Endothelial cell of umbilical vein (primary cell): ENCODE measurements at regions not wholly inside any gene's neighbourhood (a gene's known extent, or its start where the extent isn't known, plus 50 kb on each side); places are given as distances from the start of the nearest gene placed in this dataset.

ENCODE experiments used
- BruUV-seq: library from RNA; stranded (reverse); fragments of 400-500 nt; replicated peaks from 2 replicates; lab custom pipeline; 2021; lab: Mats Ljungman, UMichigan
- CTCF ChIA-PET: fragments of 300-600, 350-600 bp; sonication (Branson Sonifier 250); formaldehyde crosslinking; loops from one replicate; lab custom pipeline; 2021; ENCODE audit warnings: antibody characterized with exemption, inconsistent platforms; lab: Charles Lee
- POLR2A ChIA-PET: fragments of 300-600, 350-600 bp; sonication (Branson Sonifier 250); formaldehyde crosslinking; loops from one replicate; lab custom pipeline; 2021; ENCODE audit warnings: antibody characterized with exemption, inconsistent platforms; lab: Charles Lee
- DNase-seq: peaks from one replicate; pipeline ENCODE4 v3.0.0-alpha.2; 2011; ENCODE audit warnings: low read depth, low spot score
- FAIRE-seq: peaks from 2 replicates; lab custom pipeline; 2011; peaks lifted over from hg19 to GRCh38; lab: Jason Lieb, UNC
- H2AFZ ChIP-seq: 2 replicates; pipeline ENCODE4 v1.6.0; 2012; ENCODE audit warnings: low read depth, low read length, control low read depth, inconsistent platforms
- H3K27ac ChIP-seq: 2 replicates; pipeline ENCODE4 v1.5.1; 2011; ENCODE audit warnings: low read depth, mild to moderate bottlenecking, control low read depth, low read length, moderate library complexity; ENCODE audit not compliant: insufficient read depth
- H3K27me3 ChIP-seq, 2 experiments: 2 replicates each; pipeline versions ENCODE4 v1.6.0 to v1.6.1; 2011; ENCODE audit warnings: low read length in 2 of 2, mixed read lengths in 1 of 2; ENCODE audit not compliant: control insufficient read depth in 2 of 2, insufficient read depth in 2 of 2
- H3K36me3 ChIP-seq, 2 experiments: 2 replicates in 1 of 2; 3 replicates in 1 of 2; pipeline ENCODE4 v1.5.1; 2011; ENCODE audit warnings: low read length in 2 of 2, mild to moderate bottlenecking in 1 of 2, moderate library complexity in 1 of 2; ENCODE audit not compliant: control insufficient read depth in 2 of 2, insufficient read depth in 2 of 2; ENCODE audit errors: extremely low read depth in 1 of 2
- H3K4me1 ChIP-seq: 3 replicates; pipeline ENCODE4 v1.5.1; 2011; ENCODE audit warnings: mild to moderate bottlenecking, low read length; ENCODE audit not compliant: control insufficient read depth, insufficient read depth; ENCODE audit errors: extremely low read depth
- H3K4me2 ChIP-seq: 2 replicates; pipeline ENCODE4 v1.6.1; 2011; ENCODE audit warnings: low read length, control low read depth, mixed read lengths; ENCODE audit not compliant: insufficient read depth
- H3K4me3 ChIP-seq, 3 experiments: fragments of 200-600 bp in 1 of 3; sonication (generic), shearing (Covaris generic) in 1 of 3; replicated peaks in 1 of 3; 2 replicates each; pipeline ENCODE4 v1.5.1; 2011 to 2016; ENCODE audit warnings: control low read depth in 3 of 3, low read length in 3 of 3, mild to moderate bottlenecking in 2 of 3, inconsistent platforms in 1 of 3, low read depth in 1 of 3, moderate library complexity in 1 of 3; ENCODE audit not compliant: insufficient read depth in 1 of 3
- H3K79me2 ChIP-seq: 2 replicates; pipeline ENCODE4 v1.6.0; 2012; ENCODE audit warnings: low read length, inconsistent platforms; ENCODE audit not compliant: control insufficient read depth, insufficient read depth
- H3K9ac ChIP-seq: replicated peaks from 2 replicates; pipeline ENCODE3; 2011; ENCODE audit warnings: low read length, control low read depth; ENCODE audit not compliant: insufficient read depth; ENCODE audit errors: extremely low read depth
- H3K9me1 ChIP-seq: replicated peaks from 3 replicates; pipeline ENCODE4 v1.6.0; 2011; ENCODE audit warnings: mild to moderate bottlenecking, low read length; ENCODE audit not compliant: control insufficient read depth, insufficient read depth; ENCODE audit errors: extremely low read depth
- H3K9me3 ChIP-seq: replicated peaks from 2 replicates; pipeline ENCODE4 v1.5.1; 2012; ENCODE audit warnings: low read length, inconsistent platforms; ENCODE audit not compliant: control insufficient read depth, insufficient read depth
- H4K20me1 ChIP-seq: replicated peaks from 2 replicates; pipeline ENCODE3; 2011; ENCODE audit warnings: mild to moderate bottlenecking, low read length; ENCODE audit not compliant: control insufficient read depth, insufficient read depth; ENCODE audit errors: extremely low read depth
- CTCF ChIP-seq, 2 donors: IDR thresholded peaks; 1 replicate in 1 of 2; 2 replicates in 1 of 2; pipeline ENCODE4 v1.5.1; 2011; ENCODE audit warnings: low read length in 2 of 2, mild to moderate bottlenecking in 2 of 2, moderate library complexity in 2 of 2, control low read depth in 1 of 2, inconsistent platforms in 1 of 2, low read depth in 1 of 2; ENCODE audit not compliant: insufficient read depth in 1 of 2; ENCODE audit errors: extremely low read depth in 1 of 2
- EZH2 ChIP-seq: IDR thresholded peaks from 2 replicates; pipeline ENCODE4 v1.6.1; 2012; ENCODE audit warnings: borderline replicate concordance, low read depth, mild to moderate bottlenecking, moderate library complexity, low read length, inconsistent platforms; ENCODE audit not compliant: severe bottlenecking
- FOS ChIP-seq: IDR thresholded peaks from 2 replicates; pipeline ENCODE4 v1.6.1; 2011; ENCODE audit warnings: mild to moderate bottlenecking, low read length, moderate library complexity, borderline replicate concordance; ENCODE audit not compliant: insufficient read depth
- GATA2 ChIP-seq: IDR thresholded peaks from 2 replicates; pipeline ENCODE4 v1.7.0; 2011; ENCODE audit warnings: low read depth, mild to moderate bottlenecking, moderate library complexity, mixed read lengths, low read length; ENCODE audit not compliant: insufficient read length, insufficient read depth
- JUN ChIP-seq: IDR thresholded peaks from 2 replicates; pipeline ENCODE4 v1.6.1; 2011; ENCODE audit warnings: borderline replicate concordance, low read depth; ENCODE audit not compliant: insufficient read length, insufficient read depth
- MAX ChIP-seq: IDR thresholded peaks from 2 replicates; pipeline ENCODE4 v1.6.1; 2011; ENCODE audit not compliant: insufficient read depth, insufficient read length
- MYC ChIP-seq: IDR thresholded peaks from one replicate; pipeline ENCODE4 v1.6.1; 2011; ENCODE audit warnings: mild to moderate bottlenecking, low read depth, low read length
- POLR2A ChIP-seq: IDR thresholded peaks from 2 replicates; pipeline ENCODE4 v1.6.1; 2012; ENCODE audit warnings: low read depth, mild to moderate bottlenecking, control low read depth, low read length
- POLR2AphosphoS5 ChIP-seq: IDR thresholded peaks from 2 replicates; pipeline ENCODE4 v1.6.1; 2012; ENCODE audit warnings: low read depth, mild to moderate bottlenecking, control low read depth, low read length, moderate library complexity; ENCODE audit not compliant: insufficient read depth
- dilution Hi-C: fragments of 300-500 bp; cut with MboI; formaldehyde crosslinking; loops from one replicate; pipeline ENCODE4 v1.15.0; 2019; ENCODE audit warnings: low sequenced_read_pairs; ENCODE audit not compliant: extremely low pct_ligation_motif_present
- intact Hi-C: fragments of 100-400 bp; cut with micrococcal nuclease; formaldehyde crosslinking; loops from one replicate; pipeline ENCODE4 v1.10.0; 2022

- TF ChIP-seq POLR2A (no peak), EZH2 (no peak), GATA2 (no peak), MYC (no peak), MAX (no peak), CTCF (IDR thresholded peaks at IDR 0.05; ENCODE audit: extremely low read depth in 1 of 2, insufficient read depth in 1 of 2, low read depth in 1 of 2, low read length in 2 of 2) (no peak), POLR2AphosphoS5 (no peak), FOS (no peak), JUN (no peak)
- peak; percentile 59 for DNase-seq
- peak; percentile 68 for FAIRE-seq
- ChIA-PET POLR2A (no interaction called here), CTCF (interaction anchor here (1.1 to 1.7 kb wide), 2 partner anchors 9 to 205 kb away, joined by 3 to 6 read pairs; no protein-coding TSS in a partner anchor)
- H3K4me2 ChIP-seq: no peak overlapping the region
- no peak overlapping the region for H3K4me3 ChIP-seq
- H3K79me2 ChIP-seq: no peaks in the 10 kb centered on the region
- dilution Hi-C loops: no loop called here
- no peaks in the 10 kb centered on the region for H3K9me1 ChIP-seq
- H3K27ac ChIP-seq: no peak overlapping the region
- no peaks in the 10 kb centered on the region for H4K20me1 ChIP-seq
- H2AFZ ChIP-seq: no peak overlapping the region
- peaks cover 32% of the 10 kb centered on the region for H3K4me1 ChIP-seq
- no peaks in the 10 kb centered on the region for H3K36me3 ChIP-seq
- no peaks in the 10 kb centered on the region for H3K9me3 ChIP-seq
- BruUV-seq: no TSS peak
- intact Hi-C loops: loop anchor here (5.0 kb wide), 1 partner anchor 161 kb away; no protein-coding TSS in a partner anchor
- no peaks in the 10 kb centered on the region for H3K27me3 ChIP-seq
- H3K9ac ChIP-seq: no peak overlapping the region
Observed at GRCh38 chr12:105930557-105931503, 207.9 kb downstream of the NUAK1 start.
